ENCODE measurements at regions not wholly inside any gene's neighbourhood (a gene's known extent, or its start where the extent isn't known, plus 50 kb on each side); places are given as distances from the start of the nearest gene placed in this dataset.

DNA sequence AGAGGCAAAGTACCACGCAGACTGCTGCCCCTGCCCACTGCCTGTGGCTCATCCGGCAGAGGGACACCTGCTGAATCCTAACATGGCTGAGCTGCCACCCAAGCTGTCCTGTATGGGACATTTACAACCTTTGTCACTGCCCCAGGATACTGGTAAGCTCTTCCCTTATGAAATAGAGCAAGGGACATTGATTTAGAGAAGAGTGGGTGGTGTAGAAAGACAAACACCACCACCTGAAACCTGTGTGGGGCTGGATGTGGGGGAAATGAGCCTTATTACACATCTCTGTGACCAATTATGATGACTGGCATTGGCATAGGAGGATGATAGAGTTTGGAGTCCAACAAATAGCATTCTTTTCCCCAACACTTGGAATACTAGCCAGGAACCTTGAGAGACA, 81.2 kb upstream of the GZMB start:
- TF ChIP-seq, protein P1, sequence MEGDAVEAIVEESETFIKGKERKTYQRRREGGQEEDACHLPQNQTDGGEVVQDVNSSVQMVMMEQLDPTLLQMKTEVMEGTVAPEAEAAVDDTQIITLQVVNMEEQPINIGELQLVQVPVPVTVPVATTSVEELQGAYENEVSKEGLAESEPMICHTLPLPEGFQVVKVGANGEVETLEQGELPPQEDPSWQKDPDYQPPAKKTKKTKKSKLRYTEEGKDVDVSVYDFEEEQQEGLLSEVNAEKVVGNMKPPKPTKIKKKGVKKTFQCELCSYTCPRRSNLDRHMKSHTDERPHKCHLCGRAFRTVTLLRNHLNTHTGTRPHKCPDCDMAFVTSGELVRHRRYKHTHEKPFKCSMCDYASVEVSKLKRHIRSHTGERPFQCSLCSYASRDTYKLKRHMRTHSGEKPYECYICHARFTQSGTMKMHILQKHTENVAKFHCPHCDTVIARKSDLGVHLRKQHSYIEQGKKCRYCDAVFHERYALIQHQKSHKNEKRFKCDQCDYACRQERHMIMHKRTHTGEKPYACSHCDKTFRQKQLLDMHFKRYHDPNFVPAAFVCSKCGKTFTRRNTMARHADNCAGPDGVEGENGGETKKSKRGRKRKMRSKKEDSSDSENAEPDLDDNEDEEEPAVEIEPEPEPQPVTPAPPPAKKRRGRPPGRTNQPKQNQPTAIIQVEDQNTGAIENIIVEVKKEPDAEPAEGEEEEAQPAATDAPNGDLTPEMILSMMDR (IDR thresholded peaks at IDR 0.05; ENCODE audit: insufficient read depth, missing control alignments): no peak
- DNase-seq (ENCODE audit: insufficient read length, low spot score): no peak
- no peak for FAIRE-seq

DNA sequence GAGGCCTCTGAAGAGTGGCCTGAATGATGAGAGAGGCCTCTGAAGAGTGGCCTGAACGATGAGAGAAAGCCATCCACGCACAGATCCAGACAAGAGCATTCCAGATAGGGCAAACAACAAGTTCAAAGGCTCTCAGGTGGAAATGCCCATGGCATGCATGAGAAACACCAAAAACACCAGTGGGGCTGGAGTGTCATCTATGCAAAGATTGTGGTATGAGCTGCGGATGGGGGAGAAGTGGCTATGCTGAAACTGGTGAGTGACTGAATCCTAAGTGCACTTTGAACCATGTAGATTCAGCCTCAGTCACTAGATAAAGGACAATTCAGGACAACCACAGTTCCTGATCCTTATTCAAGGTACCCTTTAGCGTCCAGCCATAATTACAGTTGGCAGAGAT, 79.4 kb upstream of the GZMB start:
- TF ChIP-seq, protein P1 (IDR thresholded peaks at IDR 0.05; ENCODE audit: insufficient read depth, missing control alignments): no peak
- FAIRE-seq: no peak
- no peak for DNase-seq (ENCODE audit: insufficient read length, low spot score)

DNA sequence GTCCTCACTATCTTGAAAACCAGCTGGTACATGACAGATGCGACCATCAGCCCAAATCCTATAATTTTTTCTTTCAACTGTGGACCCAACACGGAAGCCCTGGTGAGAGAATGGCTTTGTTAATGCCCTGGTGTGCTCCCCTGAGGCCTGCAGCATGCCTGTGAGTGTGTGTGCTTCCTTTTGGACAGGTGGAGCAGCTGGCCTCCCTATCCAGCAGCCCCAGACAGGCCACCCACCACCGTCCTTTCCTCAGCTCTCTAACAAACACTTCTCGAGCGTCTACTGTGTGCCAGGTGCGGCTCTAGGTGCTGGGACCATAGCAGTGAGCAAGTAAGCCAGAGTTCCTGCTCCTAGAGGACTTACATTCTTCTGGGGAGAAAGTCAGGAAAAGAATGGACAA, 78.9 kb upstream of the GZMB start:
- TF ChIP-seq, protein P1 (IDR thresholded peaks at IDR 0.05; ENCODE audit: insufficient read depth, missing control alignments): no peak
- DNase-seq (ENCODE audit: insufficient read length, low spot score) (no peak), FAIRE-seq (no peak)

DNA sequence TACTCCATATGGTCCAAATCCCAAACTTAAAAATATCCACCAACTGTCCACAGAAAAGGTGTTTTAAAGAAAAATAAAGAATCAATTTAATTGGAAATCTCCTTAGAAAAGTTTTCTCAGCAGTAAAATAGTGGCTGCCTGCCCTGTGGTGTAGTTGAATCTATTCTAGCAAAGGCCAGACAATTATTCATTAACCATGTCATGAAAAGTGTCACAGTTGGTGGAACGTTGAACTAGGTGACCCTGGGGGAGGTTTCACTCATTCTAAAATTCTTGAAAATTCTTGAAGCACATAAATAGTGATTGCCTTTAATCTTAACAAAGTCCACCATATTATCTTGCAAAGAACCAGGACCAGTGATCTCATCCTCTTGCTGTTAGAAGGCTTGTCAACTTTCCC, 78.4 kb upstream of the GZMB start:
- FAIRE-seq (no peak), DNase-seq (ENCODE audit: insufficient read length, low spot score) (no peak)
- TF ChIP-seq, protein P1 (IDR thresholded peaks at IDR 0.05; ENCODE audit: insufficient read depth, missing control alignments): no peak

DNA sequence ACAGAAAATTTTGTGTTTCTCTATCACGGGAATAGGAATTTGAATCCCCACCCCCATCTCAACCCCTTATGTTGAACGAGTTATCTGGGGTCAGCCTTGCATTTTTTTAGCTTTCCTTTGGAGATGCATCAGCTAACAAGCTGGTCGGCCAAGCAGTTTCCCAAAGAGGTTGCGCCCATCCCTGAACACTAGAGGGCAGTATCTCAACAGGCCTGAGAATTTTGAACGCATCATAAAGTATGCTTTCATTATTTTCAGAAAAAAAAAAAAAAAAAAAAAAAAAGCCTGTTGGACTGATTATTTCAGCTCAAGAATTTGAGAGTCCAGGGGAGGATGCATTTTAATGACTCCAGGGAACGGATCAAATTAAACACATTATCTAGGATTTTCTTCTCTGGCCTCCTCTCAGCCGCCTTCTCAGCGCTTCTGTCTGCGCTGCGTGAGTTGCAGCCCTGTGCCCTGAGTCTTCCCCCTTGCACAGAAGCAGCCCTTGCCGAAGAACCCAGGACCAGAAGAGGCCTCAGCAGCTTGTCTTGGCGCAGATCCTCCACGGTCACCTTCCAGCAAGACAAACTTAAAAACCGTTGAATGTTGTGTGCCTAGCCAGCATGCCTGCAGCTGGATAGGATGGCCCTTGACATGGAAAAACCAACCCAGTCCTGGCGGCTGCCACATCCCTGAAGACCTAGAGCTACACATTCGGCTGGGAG, 76.6 kb upstream of the GZMB start:
- TF ChIP-seq, protein P1 (IDR thresholded peaks at IDR 0.05; ENCODE audit: insufficient read depth, missing control alignments): peak; percentile 72
- no peak for FAIRE-seq
- no peak for DNase-seq (ENCODE audit: insufficient read length, low spot score)

DNA sequence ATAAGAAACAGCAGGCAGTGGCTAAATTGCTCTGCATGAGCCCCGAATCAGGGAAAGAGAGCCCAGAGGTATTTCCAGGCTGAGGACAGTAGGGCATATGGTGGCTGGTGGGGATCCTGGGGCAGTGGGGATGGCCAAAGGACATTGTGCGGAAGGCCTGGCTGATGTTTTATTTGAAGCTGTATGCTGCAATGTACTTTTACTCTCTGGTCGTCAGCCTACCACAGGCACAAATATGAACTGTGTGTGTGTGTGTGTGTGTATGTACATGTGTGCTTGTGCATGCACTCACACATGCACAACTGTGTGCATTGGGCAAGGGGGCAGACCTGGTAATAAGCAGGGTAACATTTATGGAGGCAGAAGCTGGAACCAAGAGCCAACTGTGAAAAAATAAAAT, 74.7 kb upstream of the GZMB start:
- FAIRE-seq (no peak), DNase-seq (ENCODE audit: insufficient read length, low spot score) (no peak)
- TF ChIP-seq, protein P1 (IDR thresholded peaks at IDR 0.05; ENCODE audit: insufficient read depth, missing control alignments): no peak

DNA sequence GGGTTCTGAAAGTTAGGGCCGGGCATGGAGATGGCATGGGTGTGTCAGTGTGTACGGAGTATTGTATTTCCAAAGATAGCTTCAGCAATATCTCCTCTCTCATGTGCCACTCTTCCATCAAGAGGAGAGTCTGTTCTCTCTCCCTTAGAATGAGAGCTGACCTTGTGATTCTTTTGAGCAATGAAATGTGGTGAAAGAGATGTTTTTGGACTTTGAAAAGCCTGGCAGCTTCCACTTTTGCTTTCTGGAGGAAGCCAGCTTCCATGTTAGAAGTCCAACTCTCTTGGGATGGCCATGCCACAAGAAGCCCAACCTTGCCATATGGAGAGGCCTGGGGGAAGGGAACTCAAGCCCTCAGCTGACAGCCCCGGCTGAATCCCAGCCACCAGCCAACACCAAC, 72.4 kb upstream of the GZMB start:
- FAIRE-seq (no peak), DNase-seq (ENCODE audit: insufficient read length, low spot score) (no peak)
- TF ChIP-seq, protein P1 (IDR thresholded peaks at IDR 0.05; ENCODE audit: insufficient read depth, missing control alignments): no peak
